ENCODE measurements at regions not wholly inside any gene's neighbourhood (a gene's known extent, or its start where the extent isn't known, plus 50 kb on each side); places are given as distances from the start of the nearest gene placed in this dataset.

- TF ChIP-seq SP1 (IDR thresholded peaks at IDR 0.05; ENCODE audit: low read depth, low read length) (no peak), EGR1 (IDR thresholded peaks at IDR 0.05; ENCODE audit: borderline replicate concordance in 1 of 2, low read depth in 2 of 2, low read length in 2 of 2) (no peak), RBBP5 (conservative IDR thresholded peaks at IDR 0.05) (no peak), PAX5 (IDR thresholded peaks at IDR 0.05; ENCODE audit: borderline replicate concordance, low read depth, low read length) (no peak), KDM1A (IDR thresholded peaks at IDR 0.05; ENCODE audit: borderline replicate concordance) (no peak), PRDM15 (CRISPR knock-in tag; IDR thresholded peaks at IDR 0.05) (no peak), NFIC (IDR thresholded peaks at IDR 0.05; ENCODE audit: low read depth, low read length) (no peak), NR2C1 (IDR thresholded peaks at IDR 0.05) (no peak), GATAD2B (conservative IDR thresholded peaks at IDR 0.05; ENCODE audit: low read depth) (no peak), RUNX3 (IDR thresholded peaks at IDR 0.05; ENCODE audit: low read length) (no peak), HDGF (IDR thresholded peaks at IDR 0.05) (no peak), BMI1 (IDR thresholded peaks at IDR 0.05; ENCODE audit: borderline replicate concordance) (no peak), ATF2 (IDR thresholded peaks at IDR 0.05; ENCODE audit: low read length) (no peak), ESRRA (IDR thresholded peaks at IDR 0.05; ENCODE audit: low read length) (no peak), BHLHE40 (IDR thresholded peaks at IDR 0.05; ENCODE audit: borderline replicate concordance in 1 of 2, low read depth in 2 of 2, low read length in 1 of 2) (no peak), TCF7 (IDR thresholded peaks at IDR 0.05; ENCODE audit: borderline replicate concordance) (no peak), SMC3 (IDR thresholded peaks at IDR 0.05; ENCODE audit: borderline replicate concordance, low read length) (no peak), PAX8 (IDR thresholded peaks at IDR 0.05) (no peak)
- TF ChIP-seq, protein P1, sequence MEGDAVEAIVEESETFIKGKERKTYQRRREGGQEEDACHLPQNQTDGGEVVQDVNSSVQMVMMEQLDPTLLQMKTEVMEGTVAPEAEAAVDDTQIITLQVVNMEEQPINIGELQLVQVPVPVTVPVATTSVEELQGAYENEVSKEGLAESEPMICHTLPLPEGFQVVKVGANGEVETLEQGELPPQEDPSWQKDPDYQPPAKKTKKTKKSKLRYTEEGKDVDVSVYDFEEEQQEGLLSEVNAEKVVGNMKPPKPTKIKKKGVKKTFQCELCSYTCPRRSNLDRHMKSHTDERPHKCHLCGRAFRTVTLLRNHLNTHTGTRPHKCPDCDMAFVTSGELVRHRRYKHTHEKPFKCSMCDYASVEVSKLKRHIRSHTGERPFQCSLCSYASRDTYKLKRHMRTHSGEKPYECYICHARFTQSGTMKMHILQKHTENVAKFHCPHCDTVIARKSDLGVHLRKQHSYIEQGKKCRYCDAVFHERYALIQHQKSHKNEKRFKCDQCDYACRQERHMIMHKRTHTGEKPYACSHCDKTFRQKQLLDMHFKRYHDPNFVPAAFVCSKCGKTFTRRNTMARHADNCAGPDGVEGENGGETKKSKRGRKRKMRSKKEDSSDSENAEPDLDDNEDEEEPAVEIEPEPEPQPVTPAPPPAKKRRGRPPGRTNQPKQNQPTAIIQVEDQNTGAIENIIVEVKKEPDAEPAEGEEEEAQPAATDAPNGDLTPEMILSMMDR (IDR thresholded peaks at IDR 0.05 in 2 of 3, conservative IDR thresholded peaks at IDR 0.05 in 1 of 3; ENCODE audit: control insufficient read depth in 2 of 3, extremely low read depth in 1 of 3, insufficient read depth in 1 of 3, low read depth in 3 of 3, low read length in 3 of 3), result no peak
- WGBS (ENCODE audit: insufficient coverage, insufficient replicate concordance, low lambda C conversion rate, missing lambda C conversion rate), result 54% methylated on average over 4 of the region's 4 CpGs
- no peak for ATAC-seq
- Histone ChIP-seq H3K27me3 (replicated peaks in 1 of 2; ENCODE audit: control insufficient read depth in 2 of 2, insufficient read depth in 2 of 2, low read length in 1 of 2) (no peaks in the 10 kb centered on the region), H3K36me3 (ENCODE audit: control insufficient read depth in 2 of 2, insufficient read depth in 2 of 2, low read length in 1 of 2) (no peaks in the 10 kb centered on the region), H3K4me1 (ENCODE audit: control insufficient read depth, insufficient read depth, low read length) (no peaks in the 10 kb centered on the region), H2AFZ (ENCODE audit: control insufficient read depth, low read depth, low read length) (no peak overlapping the region), H3K4me2 (ENCODE audit: control insufficient read depth, insufficient read depth) (no peak overlapping the region), H3K4me3 (no peak overlapping the region), H3K79me2 (ENCODE audit: control insufficient read depth, insufficient read depth, low read length) (no peaks in the 10 kb centered on the region), H3K27ac (ENCODE audit: control insufficient read depth, insufficient read depth) (no peak overlapping the region), H4K20me1 (ENCODE audit: control insufficient read depth, insufficient read depth) (no peaks in the 10 kb centered on the region), H3K9me3 (replicated peaks; ENCODE audit: control insufficient read depth, insufficient read depth, low read length) (no peaks in the 10 kb centered on the region), H3K9ac (ENCODE audit: control insufficient read depth, insufficient read depth, low read length) (no peak overlapping the region)
- FAIRE-seq, result no peak
- no peak for DNase-seq (ENCODE audit: low read depth, low spot score)
- intact Hi-C loops (cut with micrococcal nuclease; ENCODE audit: unreplicated experiment) (no loop called here), in situ Hi-C loops (cut with MboI) (no loop called here)
- POLR2A ChIA-PET, result no interaction called here
- SMC1A ChIA-PET (ENCODE audit: uncharacterized antibody, unreplicated experiment), result no interaction called here
- BruUV-seq (replicated peaks), result no TSS peak
- CTCF ChIA-PET, result no interaction called here
- RAD21 ChIA-PET (ENCODE audit: unreplicated experiment), result no interaction called here
These were observed 350.3 kb downstream of the STIM2 start for GRCh38 chr4:27210956-27211355.

Data from GM12878 (cell line).